HG03354 (cell line): ENCODE measurements at regions not wholly inside any gene's neighbourhood (a gene's known extent, or its start where the extent isn't known, plus 50 kb on each side); places are given as distances from the start of the nearest gene placed in this dataset.
"Not testable (repeated sequence)": the region's sequence is repeated elsewhere in the genome, so short reads cannot be mapped to it uniquely, and the experiment has no call there.

Experiments
- ATAC-seq: cut with Tn5 transposase; IDR thresholded peaks from one replicate; pipeline ENCODE4 v1.9.1; 2021; ENCODE audit warnings: mild to moderate bottlenecking; ENCODE audit not compliant: unreplicated experiment, poor library complexity, severe bottlenecking

- no peak for ATAC-seq
These were observed 104.4 kb upstream of the C2CD4B start for GRCh38 chr15:62269504-62269903.

GRCh38 chr15:62270216-62270921 is 105.3 kb upstream of the C2CD4B start:
- ATAC-seq, result no peak

DNA sequence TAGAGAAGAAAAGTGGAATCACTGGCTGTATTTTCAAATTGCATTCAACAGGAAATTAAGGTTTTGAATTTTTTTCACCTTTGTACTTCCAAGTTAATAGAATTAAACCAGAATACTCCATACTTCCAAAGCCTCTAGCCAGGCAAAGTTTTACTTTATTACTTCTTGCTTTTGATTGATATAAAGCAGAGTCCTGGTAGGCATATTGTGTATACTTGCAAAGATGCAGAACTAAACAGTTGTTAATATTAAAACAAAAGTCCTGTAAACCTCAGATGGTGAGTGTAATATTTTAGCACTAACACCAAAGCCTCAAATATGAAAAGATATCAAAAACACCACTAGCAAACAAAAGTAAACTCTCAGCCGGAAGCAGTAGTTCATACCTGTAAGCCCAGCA is 107.2 kb upstream of the C2CD4B start:
- no peak for ATAC-seq

DNA sequence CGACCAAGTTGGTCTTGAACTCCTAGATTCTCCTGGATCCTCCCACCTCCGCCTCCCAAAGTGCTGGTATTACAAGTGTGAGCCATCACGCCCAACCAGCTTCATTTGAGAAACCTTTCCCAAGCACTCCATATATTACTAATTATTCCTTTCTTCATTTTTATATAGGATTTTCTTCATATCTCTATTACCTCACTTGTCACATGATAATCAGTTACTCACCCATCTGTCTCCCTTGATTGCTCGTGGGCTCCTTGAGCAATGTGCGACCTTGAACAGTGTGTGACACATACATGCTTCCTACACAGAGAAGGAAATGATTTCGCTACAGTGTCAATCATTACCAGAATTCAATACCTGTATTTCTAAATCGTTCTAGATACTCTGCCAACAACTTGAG is 110.7 kb upstream of the C2CD4B start:
- ATAC-seq, result no peak

DNA sequence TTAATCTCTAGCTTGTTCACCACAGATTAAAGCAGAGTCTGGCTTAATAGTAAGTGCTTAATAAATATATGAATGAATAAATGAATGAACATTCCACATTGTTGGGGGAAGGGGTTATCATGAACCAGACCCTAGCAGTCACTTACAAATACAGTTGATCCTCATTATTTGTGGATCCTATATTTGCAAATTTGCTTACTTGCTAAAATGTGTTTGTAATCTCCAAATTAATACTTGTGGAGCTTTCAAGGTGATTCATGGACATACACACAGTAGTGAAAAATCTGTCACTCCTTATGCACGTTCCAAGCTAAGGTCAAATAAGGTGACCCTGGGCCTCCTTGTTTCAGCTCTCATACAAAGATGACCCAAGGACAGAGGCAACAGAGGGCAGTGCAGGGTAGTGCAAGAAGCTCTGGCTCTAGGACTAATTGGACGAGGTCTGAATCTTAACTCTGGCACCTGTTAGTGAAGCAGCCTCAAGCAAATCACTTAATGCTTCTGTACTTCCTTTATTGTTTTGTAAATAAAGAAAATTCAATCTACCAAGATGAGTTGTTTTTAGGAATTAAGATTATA is 112.8 kb upstream of the C2CD4B start:
- no peak for ATAC-seq

DNA sequence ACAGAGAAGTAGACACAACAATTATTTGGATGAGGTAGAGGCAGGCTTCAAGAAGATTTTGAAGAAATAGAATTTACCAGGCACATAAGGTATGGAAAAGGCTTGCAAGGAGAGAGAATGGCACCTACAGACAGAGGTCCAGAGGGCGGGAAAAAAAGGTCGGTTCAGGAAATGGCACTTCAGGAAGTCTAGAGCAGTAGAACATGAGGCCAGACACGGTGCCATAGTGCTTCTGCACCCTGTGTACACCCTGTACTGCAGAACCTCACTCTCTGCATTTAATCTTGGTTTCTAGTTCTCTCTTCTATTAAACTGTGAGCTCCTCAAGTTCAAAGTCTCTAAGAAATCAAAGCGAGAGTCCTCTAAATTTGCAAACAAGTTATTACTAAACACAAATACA is 113.4 kb upstream of the C2CD4B start:
- ATAC-seq, result no peak

GRCh38 chr15:62279041-62279440 is 114.0 kb upstream of the C2CD4B start:
- ATAC-seq, result no peak

GRCh38 chr15:62280625-62281024 is 115.5 kb upstream of the C2CD4B start:
- no peak for ATAC-seq

- not testable (repeated sequence) for ATAC-seq
These were observed 116.7 kb upstream of the C2CD4B start for GRCh38 chr15:62281801-62282200.

GRCh38 chr15:62287066-62287857 is 122.2 kb upstream of the C2CD4B start:
- no peak for ATAC-seq

DNA sequence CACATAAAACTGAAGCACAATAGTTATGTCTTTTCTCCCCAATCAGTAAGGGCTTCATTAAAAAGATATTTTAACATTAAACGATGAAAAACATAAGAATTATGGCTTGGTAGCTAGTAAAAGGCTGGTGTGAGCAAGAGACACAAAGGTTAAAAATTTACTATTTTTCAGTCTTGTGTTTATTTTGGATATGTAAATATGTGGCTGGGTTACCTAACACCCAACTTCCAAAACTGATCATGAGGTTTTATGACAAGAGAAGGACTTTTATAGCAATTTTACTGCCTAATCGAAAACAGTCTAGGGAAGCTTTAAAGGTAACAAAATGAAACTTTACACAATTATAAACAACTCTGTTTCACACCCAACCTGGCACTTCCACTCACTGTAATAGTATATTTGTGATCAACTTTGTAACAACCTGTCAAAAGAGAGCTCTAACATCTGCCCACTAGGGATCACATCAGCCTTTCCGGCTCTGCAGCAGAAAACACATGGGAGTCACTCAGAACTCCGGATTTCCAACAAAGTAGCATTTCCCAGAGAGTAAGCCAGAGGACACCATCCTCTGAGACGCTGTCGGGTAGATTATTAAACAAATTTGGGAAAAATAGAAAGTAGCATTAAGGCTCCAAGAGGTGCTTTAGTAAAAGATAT is 123.4 kb upstream of the C2CD4B start:
- ATAC-seq, result no peak

DNA sequence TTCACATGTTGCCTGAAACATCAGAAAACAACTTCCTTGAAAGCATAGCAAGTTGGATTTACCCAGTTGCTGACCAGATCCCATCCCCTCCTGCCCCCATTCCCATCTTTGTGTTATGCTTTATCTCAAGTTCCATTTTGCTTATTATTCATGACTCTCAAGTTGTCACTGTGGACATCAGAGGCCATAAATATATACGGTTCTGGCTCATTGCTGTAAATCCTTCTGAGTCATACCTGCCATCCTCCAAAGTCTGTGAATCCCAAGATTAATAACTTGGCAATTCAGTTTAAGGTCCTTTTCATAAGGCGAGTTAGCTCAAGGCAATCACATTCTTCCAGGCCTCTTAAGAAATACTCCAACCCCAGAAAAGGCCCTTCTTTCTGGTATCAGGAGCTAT is 126.2 kb upstream of the C2CD4B start:
- ATAC-seq, result no peak

GRCh38 chr15:62296756-62297507 is 131.8 kb upstream of the C2CD4B start:
- ATAC-seq, result no peak

GRCh38 chr15:62297522-62297921 is 132.4 kb upstream of the C2CD4B start:
- ATAC-seq, result no peak

DNA sequence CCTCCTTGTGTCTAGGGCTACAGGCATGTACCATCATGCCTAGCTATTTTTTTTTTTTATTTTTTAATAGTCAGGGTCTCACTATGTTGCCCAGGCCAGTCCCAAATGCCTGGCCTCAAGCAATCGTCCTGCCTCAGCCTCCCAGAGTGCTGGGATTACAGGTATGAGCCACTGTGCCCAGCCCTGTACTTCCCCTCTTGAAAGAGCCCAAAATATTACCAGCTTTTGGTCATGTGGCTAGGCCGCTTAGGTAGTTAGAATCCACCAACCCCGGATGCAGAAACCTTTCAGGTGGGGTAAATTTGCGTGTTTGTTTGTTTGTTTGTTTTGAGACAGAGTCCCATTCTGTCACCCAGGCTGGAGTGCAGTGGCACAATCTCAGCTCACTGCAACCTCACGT is 132.8 kb upstream of the C2CD4B start:
- ATAC-seq, result no peak

DNA sequence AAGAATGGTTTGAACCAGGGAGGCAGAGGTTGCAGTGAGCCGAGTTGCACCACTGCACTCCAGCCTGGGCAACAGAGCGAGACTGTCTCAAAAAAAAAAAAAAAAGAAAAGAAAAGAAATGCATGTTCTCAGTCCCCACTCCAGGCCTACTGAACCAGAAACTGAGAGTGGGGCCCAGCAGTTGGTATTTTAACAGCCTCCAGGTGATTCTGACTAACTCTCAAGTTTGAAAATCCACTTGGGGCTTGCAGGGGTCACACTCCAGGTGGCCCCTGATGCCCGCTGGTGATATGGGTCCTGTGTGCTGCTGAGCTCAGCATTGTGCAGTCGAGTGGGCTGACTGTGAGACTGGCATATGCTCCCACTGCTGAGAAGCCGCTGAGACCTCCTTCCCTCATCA is 133.7 kb upstream of the C2CD4B start:
- ATAC-seq, result no peak

DNA sequence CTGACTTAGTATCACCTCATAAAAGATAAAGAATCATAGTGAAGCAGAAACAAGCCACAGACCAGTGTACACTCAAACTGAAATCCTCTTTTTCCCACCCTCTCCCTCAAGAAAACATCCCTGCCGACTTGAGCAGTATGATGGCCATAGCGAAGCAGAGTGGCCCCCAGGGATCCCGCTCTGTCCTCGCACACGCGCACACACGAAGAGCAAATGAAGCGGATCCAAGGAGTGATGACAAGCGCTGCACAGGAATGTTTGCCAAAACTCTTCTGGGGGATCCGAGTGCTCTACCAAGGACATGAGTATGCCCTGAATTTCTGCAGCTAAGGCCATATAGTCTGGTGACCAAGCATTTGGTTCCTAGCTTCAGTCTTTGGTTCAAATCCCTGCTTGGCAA is 134.5 kb upstream of the C2CD4B start:
- ATAC-seq, result no peak

- no peak for ATAC-seq
These were observed 137.0 kb upstream of the C2CD4B start for GRCh38 chr15:62301993-62302675.

- no peak for ATAC-seq
These were observed 141.9 kb upstream of the C2CD4B start for GRCh38 chr15:62306851-62307504.
